GM12865 (cell line): ENCODE measurements at regions not wholly inside any gene's neighbourhood (a gene's known extent, or its start where the extent isn't known, plus 50 kb on each side); places are given as distances from the start of the nearest gene placed in this dataset.

ENCODE experiments used
- DNase-seq: peaks from one replicate; pipeline ENCODE4 v3.0.0; 2010; ENCODE audit warnings: low read depth
- H3K4me3 ChIP-seq: 2 replicates; pipeline ENCODE4 v1.5.1; 2011; ENCODE audit warnings: mild to moderate bottlenecking, low read depth, low read length, control low read depth
- CTCF ChIP-seq: IDR thresholded peaks from 2 replicates; pipeline ENCODE4 v1.5.1; 2011; ENCODE audit warnings: low read length, control low read depth, low read depth, inconsistent platforms; ENCODE audit not compliant: insufficient read depth; ENCODE audit errors: missing control alignments

GRCh38 chr6:105981002-105981887, 104.9 kb upstream of the PRDM1 start:
- H3K4me3 ChIP-seq, result peak overlapping the region; percentile 66
- no peak for TF ChIP-seq CTCF
- peak; percentile 41 for DNase-seq

GRCh38 chr6:105978974-105979373, 107.2 kb upstream of the PRDM1 start:
- TF ChIP-seq CTCF, result no peak
- H3K4me3 ChIP-seq, result no peak overlapping the region
- DNase-seq, result no peak

- no peak overlapping the region for H3K4me3 ChIP-seq
- no peak for DNase-seq
- TF ChIP-seq CTCF, result no peak
Observed at GRCh38 chr6:105977934-105978504, 108.1 kb upstream of the PRDM1 start.

- no peak for TF ChIP-seq CTCF
- DNase-seq, result no peak
- no peak overlapping the region for H3K4me3 ChIP-seq
Observed at GRCh38 chr6:105974986-105975385, 111.2 kb upstream of the PRDM1 start.

- no peak for DNase-seq
- no peak overlapping the region for H3K4me3 ChIP-seq
- TF ChIP-seq CTCF, result no peak
Observed at GRCh38 chr6:105972440-105972839, 113.7 kb upstream of the PRDM1 start.

- no peak overlapping the region for H3K4me3 ChIP-seq
- no peak for DNase-seq
- no peak for TF ChIP-seq CTCF
Observed at GRCh38 chr6:105968603-105969333, 117.4 kb upstream of the PRDM1 start.
